ENCODE measurements at regions not wholly inside any gene's neighbourhood (a gene's known extent, or its start where the extent isn't known, plus 50 kb on each side); places are given as distances from the start of the nearest gene placed in this dataset.

- TF ChIP-seq EZH2 (IDR thresholded peaks at IDR 0.05; ENCODE audit: insufficient read depth, poor library complexity, severe bottlenecking): no peak
- TF ChIP-seq EZH2phosphoT487 (IDR thresholded peaks at IDR 0.05; ENCODE audit: insufficient read depth, low read depth): no peak
Observed at GRCh38 chr4:100056701-100057100, 106.6 kb upstream of the H2AZ1 start.
